K562 (cell line): ENCODE measurements at regions not wholly inside any gene's neighbourhood (a gene's known extent, or its start where the extent isn't known, plus 50 kb on each side); places are given as distances from the start of the nearest gene placed in this dataset.

Experiments used
- ATAC-seq: fragments of 200-7000 bp; cut with Tn5 transposase; 3 replicates; pipeline ENCODE4 v1.9.1; 2020; ENCODE audit warnings: moderate library complexity
- BruUV-seq: library from RNA; stranded (reverse); fragments of 400-500 nt; replicated peaks from 2 replicates; lab custom pipeline; 2021; lab: Mats Ljungman, UMichigan
- CTCF ChIA-PET: fragments of 300-600 bp; formaldehyde crosslinking; extraction: SDS; loops from one replicate; lab custom pipeline; 2021; ENCODE audit warnings: low intra/inter-chr PET ratio; lab: Yijun Ruan, JAX
- POLR2A ChIA-PET: fragments of 300-600, 350-650 bp; sonication (Branson Sonifier 250); formaldehyde crosslinking; extraction: SDS; loops from one replicate; lab custom pipeline; 2021; ENCODE audit warnings: antibody characterized with exemption, inconsistent platforms; lab: Yijun Ruan, JAX
- DNase-seq, 4 experiments: peaks; one replicate each; pipeline versions ENCODE4 v3.0.0 to v3.0.0-alpha.2; 2011 to 2018; ENCODE audit warnings: low spot score in 3 of 4, mixed read lengths in 3 of 4; ENCODE audit errors: extremely low read depth in 1 of 4
- FAIRE-seq: peaks from 2 replicates; lab custom pipeline; 2011; peaks lifted over from hg19 to GRCh38; lab: Jason Lieb, UNC
- H2AFZ ChIP-seq: 2 replicates; pipeline ENCODE4 v1.6.0; 2011; ENCODE audit warnings: low read depth, low read length, control low read depth, inconsistent platforms
- H3K27ac ChIP-seq: fragments of 200-600 bp; 3 replicates; pipeline ENCODE4 v1.8.0; 2011; ENCODE audit warnings: low read depth, mild to moderate bottlenecking, control low read depth, inconsistent platforms, low read length, moderate library complexity, mixed read lengths; ENCODE audit errors: extremely low read depth
- H3K27me3 ChIP-seq, 2 experiments: fragments of 300-600 bp in 1 of 2; 2 replicates in 1 of 2; 3 replicates in 1 of 2; pipeline versions ENCODE4 v1.6.0 to v1.8.0; 2011; ENCODE audit warnings: inconsistent platforms in 2 of 2, low read length in 2 of 2, mild to moderate bottlenecking in 1 of 2, mixed read lengths in 1 of 2, moderate library complexity in 1 of 2; ENCODE audit not compliant: control insufficient read depth in 2 of 2, insufficient read depth in 2 of 2
- H3K36me3 ChIP-seq: fragments of 300-600 bp; 3 replicates; pipeline ENCODE4 v1.8.0; 2011; ENCODE audit warnings: mild to moderate bottlenecking, low read length, inconsistent platforms; ENCODE audit not compliant: control insufficient read depth, insufficient read depth
- H3K4me1 ChIP-seq, 2 experiments: fragments of 200-600 bp in 1 of 2; replicated peaks in 1 of 2; 2 replicates in 1 of 2; 3 replicates in 1 of 2; pipeline versions ENCODE4 v1.5.1 to v1.8.0; 2011; ENCODE audit warnings: inconsistent platforms in 2 of 2, low read length in 2 of 2, mild to moderate bottlenecking in 1 of 2, mixed read lengths in 1 of 2, moderate library complexity in 1 of 2; ENCODE audit not compliant: control insufficient read depth in 2 of 2, insufficient read depth in 2 of 2
- H3K4me2 ChIP-seq: 2 replicates; pipeline ENCODE4 v1.6.1; 2011; ENCODE audit warnings: low read length, control low read depth, inconsistent platforms, mixed read lengths; ENCODE audit not compliant: insufficient read depth
- H3K4me3 ChIP-seq: fragments of 200-600 bp; sonication (generic), shearing (Covaris generic); 2 replicates; pipeline ENCODE4 v1.5.1; 2016; ENCODE audit warnings: control low read depth, inconsistent platforms
- H3K79me2 ChIP-seq: fragments of 200-600 bp; 3 replicates; pipeline ENCODE4 v1.8.0; 2011; ENCODE audit warnings: low read length, inconsistent platforms; ENCODE audit not compliant: control insufficient read depth, insufficient read depth
- H3K9ac ChIP-seq, 2 experiments: 2 replicates each; pipeline versions ENCODE4 v1.6.0 to v1.6.1; 2011; ENCODE audit warnings: low read depth in 2 of 2, low read length in 2 of 2, control low read depth in 1 of 2, inconsistent platforms in 1 of 2, mild to moderate bottlenecking in 1 of 2, mixed read lengths in 1 of 2; ENCODE audit not compliant: insufficient read depth in 1 of 2
- H3K9me1 ChIP-seq: one replicate; pipeline ENCODE4 v1.6.0; 2011; ENCODE audit warnings: inconsistent platforms, mild to moderate bottlenecking, low read length, moderate library complexity; ENCODE audit not compliant: control insufficient read depth, insufficient read depth
- H3K9me3 ChIP-seq: replicated peaks from 2 replicates; pipeline ENCODE4 v1.5.1; 2011; ENCODE audit warnings: low read depth, low read length, inconsistent platforms; ENCODE audit not compliant: control insufficient read depth, insufficient read depth
- H4K20me1 ChIP-seq: replicated peaks from 2 replicates; pipeline ENCODE4 v1.6.1; 2011; ENCODE audit warnings: low read length, inconsistent platforms, mixed read lengths; ENCODE audit not compliant: control insufficient read depth, insufficient read depth
- ARNT ChIP-seq, 2 experiments: fragments of 450-650 bp; IDR thresholded peaks; 2 replicates each; pipeline ENCODE4 v1.6.1; 2016; ENCODE audit warnings: mild to moderate bottlenecking in 1 of 2
- ATF3 ChIP-seq, 2 experiments: fragments of 450-650 bp in 1 of 2; sonication (generic) in 1 of 2; formaldehyde crosslinking in 1 of 2; IDR thresholded peaks in 1 of 2; conservative IDR thresholded peaks in 1 of 2; 2 replicates each; pipeline versions ENCODE4 v1.6.1 to v1.8.1; 2016 to 2023; ENCODE audit warnings: mild to moderate bottlenecking in 2 of 2, moderate library complexity in 2 of 2, inconsistent platforms in 1 of 2, missing genetic modification reagents in 1 of 2
- ATF7 ChIP-seq: fragments of 450-650 bp; IDR thresholded peaks from 2 replicates; pipeline ENCODE4 v1.7.1; 2014; ENCODE audit warnings: mild to moderate bottlenecking, moderate library complexity
- CEBPB ChIP-seq: fragments of 450-650 bp; IDR thresholded peaks from 2 replicates; pipeline ENCODE4 v1.6.1; 2016; ENCODE audit warnings: missing genetic modification characterization, missing compliant biosample characterization
- DPF2 ChIP-seq: fragments of 450-650 bp; IDR thresholded peaks from 2 replicates; pipeline ENCODE4 v1.6.1; 2016
- EP300 ChIP-seq: IDR thresholded peaks from 2 replicates; pipeline ENCODE4 v1.6.1; 2012; ENCODE audit warnings: low read length, improper control_type of control experiment
- IFI16 ChIP-seq: fragments of 250-450 bp; sonication (Bioruptor Pico); IDR thresholded peaks from 2 replicates; pipeline ENCODE4 v2.1.2; 2022; ENCODE audit warnings: mild to moderate bottlenecking, inconsistent platforms
- KDM4B ChIP-seq, 2 experiments: fragments of 450-650 bp in 1 of 2; sonication (generic) in 1 of 2; IDR thresholded peaks; 2 replicates each; pipeline ENCODE4 v1.6.1; 2016 to 2017; ENCODE audit warnings: borderline replicate concordance in 2 of 2, antibody characterized with exemption in 1 of 2, low read depth in 1 of 2, mild to moderate bottlenecking in 1 of 2
- KLF13 ChIP-seq: fragments of 450-650 bp; IDR thresholded peaks from 2 replicates; pipeline ENCODE4 v1.6.1; 2016; ENCODE audit warnings: missing genetic modification characterization, low read depth, mild to moderate bottlenecking, missing compliant biosample characterization, moderate library complexity, borderline replicate concordance
- NKRF ChIP-seq: fragments of 450-650 bp; IDR thresholded peaks from 2 replicates; pipeline ENCODE4 v1.6.1; 2016; ENCODE audit warnings: borderline replicate concordance
- PTRF ChIP-seq: fragments of 450-650 bp; IDR thresholded peaks from 2 replicates; pipeline ENCODE4 v1.6.1; 2016; ENCODE audit warnings: mild to moderate bottlenecking, missing genetic modification characterization, missing compliant biosample characterization
- RCOR1 ChIP-seq, 2 experiments: IDR thresholded peaks; 2 replicates each; pipeline ENCODE4 v1.6.1; 2012; ENCODE audit warnings: low read depth in 2 of 2, low read length in 2 of 2, borderline replicate concordance in 1 of 2, improper control_type of control experiment in 1 of 2
- SOX6 ChIP-seq: fragments of 450-650 bp; IDR thresholded peaks from 2 replicates; pipeline ENCODE4 v1.6.1; 2014; ENCODE audit warnings: mild to moderate bottlenecking
- STAT5A ChIP-seq: IDR thresholded peaks from 2 replicates; pipeline ENCODE4 v1.6.1; 2012; ENCODE audit warnings: low read length, inconsistent platforms, borderline replicate concordance
- VEZF1 ChIP-seq: fragments of 200-800 bp; sonication (Bioruptor generic); IDR thresholded peaks from 2 replicates; pipeline ENCODE4 v1.6.1; 2017; ENCODE audit warnings: missing genetic modification characterization, missing compliant biosample characterization
- ZNF311 ChIP-seq: fragments of 250-450 bp; sonication (Bioruptor Pico); IDR thresholded peaks from 2 replicates; pipeline ENCODE4 v1.4.0; 2020; ENCODE audit warnings: mild to moderate bottlenecking, moderate library complexity
- ZNF584 ChIP-seq: fragments of 200-800 bp; sonication (Bioruptor generic); IDR thresholded peaks from 2 replicates; pipeline ENCODE4 v1.6.1; 2016; ENCODE audit warnings: low read depth, mild to moderate bottlenecking, missing genetic modification characterization, missing compliant biosample characterization
- WGBS: fragments of 100-300 bp; shearing (Covaris generic); methylation state at CpG from one replicate; pipeline ENCODE4 v1.1.6; 2016; ENCODE audit warnings: low coverage, mixed read lengths; ENCODE audit not compliant: insufficient coverage; ENCODE audit errors: missing lambda C conversion rate; 5-methylcytosine and 5-hydroxymethylcytosine counted together
- in situ Hi-C: fragments of 300-500 bp; cut with MboI; formaldehyde crosslinking; loops from 4 replicates; pipeline ENCODE4 v1.15.0; 2018; ENCODE audit warnings: inconsistent platforms, mixed read lengths
- intact Hi-C: fragments of 100-400 bp; cut with micrococcal nuclease; formaldehyde crosslinking; loops from 2 replicates; pipeline ENCODE4 v1.14.2; 2022
- TF ChIP-seq, protein P1 (sequence below): fragments of 450-650 bp; IDR thresholded peaks from 2 replicates; pipeline ENCODE4 v1.6.1; 2016; ENCODE audit warnings: missing biosample characterization, missing genetic modification characterization

DNA sequence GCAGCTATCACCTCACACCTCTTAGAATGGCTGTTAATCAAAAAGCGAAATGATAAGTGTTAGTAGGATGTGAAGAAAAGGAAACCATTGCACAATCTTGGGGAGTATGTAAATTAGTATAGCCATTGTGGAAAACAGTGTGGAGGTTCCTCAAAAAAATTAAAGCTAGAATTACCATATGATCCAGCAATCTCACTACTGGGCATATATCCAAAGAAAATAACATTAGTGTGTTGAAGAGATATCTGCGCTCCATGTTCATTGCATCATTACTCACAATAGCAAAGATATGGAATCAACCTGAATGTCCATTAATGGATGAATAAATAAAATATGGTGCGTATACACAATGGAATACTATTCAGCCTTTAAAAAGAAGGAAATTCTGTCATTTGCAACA is 68.9 kb downstream of the SNRPE start:
- no peak for FAIRE-seq
- H3K27me3 ChIP-seq = peaks cover under 1 to 15% of the 10 kb centered on the region in 2 experiments; a peak in 2 of 5 replicates
- H3K79me2 ChIP-seq = no peaks in the 10 kb centered on the region
- no peak overlapping the region for H2AFZ ChIP-seq
- intact Hi-C loops (no loop called here), in situ Hi-C loops (no loop called here)
- no peak for ATAC-seq
- H3K27ac ChIP-seq = no peak overlapping the region
- H4K20me1 ChIP-seq = no peaks in the 10 kb centered on the region
- no peak overlapping the region for H3K9ac ChIP-seq
- WGBS = 8% methylated on average over 3 of the region's 3 CpGs
- no TSS peak for BruUV-seq
- no peak overlapping the region for H3K4me2 ChIP-seq
- H3K36me3 ChIP-seq = no peaks in the 10 kb centered on the region
- no peaks in the 10 kb centered on the region for H3K9me3 ChIP-seq
- H3K9me1 ChIP-seq = no peaks in the 10 kb centered on the region
- no peaks in the 10 kb centered on the region; a peak in 2 of 5 replicates for H3K4me1 ChIP-seq
- H3K4me3 ChIP-seq = no peak overlapping the region
- ChIA-PET POLR2A (interaction anchor here (0.9 kb wide), 2 partner anchors 9 to 39 kb away, joined by 3 read pairs; no protein-coding TSS in a partner anchor), CTCF (no interaction called here)
- DNase-seq = no peak
- TF ChIP-seq, protein P1, sequence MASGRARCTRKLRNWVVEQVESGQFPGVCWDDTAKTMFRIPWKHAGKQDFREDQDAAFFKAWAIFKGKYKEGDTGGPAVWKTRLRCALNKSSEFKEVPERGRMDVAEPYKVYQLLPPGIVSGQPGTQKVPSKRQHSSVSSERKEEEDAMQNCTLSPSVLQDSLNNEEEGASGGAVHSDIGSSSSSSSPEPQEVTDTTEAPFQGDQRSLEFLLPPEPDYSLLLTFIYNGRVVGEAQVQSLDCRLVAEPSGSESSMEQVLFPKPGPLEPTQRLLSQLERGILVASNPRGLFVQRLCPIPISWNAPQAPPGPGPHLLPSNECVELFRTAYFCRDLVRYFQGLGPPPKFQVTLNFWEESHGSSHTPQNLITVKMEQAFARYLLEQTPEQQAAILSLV = 0 out of 2 replicates have a peak, but pooled peaks have one; percentile 25
- TF ChIP-seq ZNF311 (CRISPR knock-in tag) = no peak
- TF ChIP-seq ZNF584 (CRISPR knock-in tag) = no peak
- no peak for TF ChIP-seq NKRF
- TF ChIP-seq RCOR1 (IDR thresholded peaks at IDR 0.05; ENCODE audit: borderline replicate concordance in 1 of 2, low read depth in 2 of 2, low read length in 2 of 2) = 0 out of 4 replicates have a peak, but pooled peaks of 1 of the 2 experiments have one; percentile 18
- no peak for TF ChIP-seq ARNT (IDR thresholded peaks at IDR 0.05)
- TF ChIP-seq KLF13 (tag) = no peak
- TF ChIP-seq KDM4B (IDR thresholded peaks at IDR 0.05; ENCODE audit: borderline replicate concordance in 2 of 2, low read depth in 1 of 2) = no peak
- peak; percentile 94 for TF ChIP-seq CEBPB (tag)
- TF ChIP-seq STAT5A = no peak
- TF ChIP-seq SOX6 = peak; percentile 48; the same call in 1 of the 2 replicates
- peak; percentile 80 for TF ChIP-seq ATF3 (IDR thresholded peaks at IDR 0.05)
- TF ChIP-seq ATF3 (CRISPR knock-in tag; conservative IDR thresholded peaks at IDR 0.05) = no peak
- TF ChIP-seq IFI16 = no peak
- TF ChIP-seq VEZF1 = no peak
- 0 out of 2 replicates have a peak, but pooled peaks have one; percentile 4 for TF ChIP-seq EP300
- no peak for TF ChIP-seq DPF2
- peak; percentile 41; the same call in 1 of the 2 replicates for TF ChIP-seq ATF7
- TF ChIP-seq PTRF (tag) = no peak
